HG03565 (cell line): ENCODE measurements at regions not wholly inside any gene's neighbourhood (a gene's known extent, or its start where the extent isn't known, plus 50 kb on each side); places are given as distances from the start of the nearest gene placed in this dataset.

ENCODE experiments used
- ATAC-seq: cut with Tn5 transposase; IDR thresholded peaks from one replicate; pipeline ENCODE4 v1.9.1; 2021; ENCODE audit warnings: mild to moderate bottlenecking, moderate library complexity; ENCODE audit not compliant: unreplicated experiment

- ATAC-seq: no peak
Observed at GRCh38 chr15:97425596-97425995, 534.9 kb upstream of the ARRDC4 start.

- no peak for ATAC-seq
Observed at GRCh38 chr15:97443101-97443500, 517.4 kb upstream of the ARRDC4 start.

GRCh38 chr15:97446138-97446537 lies 514.4 kb upstream of the ARRDC4 start:
- ATAC-seq: no peak

GRCh38 chr15:97456521-97457202 lies 503.8 kb upstream of the ARRDC4 start:
- ATAC-seq: no peak

- no peak for ATAC-seq
Observed at GRCh38 chr15:97457203-97457847, 503.2 kb upstream of the ARRDC4 start.

- ATAC-seq: no peak
Observed at GRCh38 chr15:97459771-97460170, 500.7 kb upstream of the ARRDC4 start.

- ATAC-seq: no peak
Observed at GRCh38 chr15:97461226-97461625, 499.3 kb upstream of the ARRDC4 start.

- ATAC-seq: no peak
Observed at GRCh38 chr15:97463696-97464095, 496.8 kb upstream of the ARRDC4 start.

- no peak for ATAC-seq
Observed at GRCh38 chr15:97470417-97470816, 490.1 kb upstream of the ARRDC4 start.

GRCh38 chr15:97473627-97474026 lies 486.9 kb upstream of the ARRDC4 start:
- ATAC-seq: no peak

- no peak for ATAC-seq
Observed at GRCh38 chr15:97479957-97480356, 480.5 kb upstream of the ARRDC4 start.

- ATAC-seq: no peak
Observed at GRCh38 chr15:97482521-97482920, 478.0 kb upstream of the ARRDC4 start.

GRCh38 chr15:97483232-97483631 lies 477.3 kb upstream of the ARRDC4 start:
- ATAC-seq: no peak

GRCh38 chr15:97490429-97490828 lies 470.1 kb upstream of the ARRDC4 start:
- ATAC-seq: no peak

GRCh38 chr15:97501291-97501690 lies 459.2 kb upstream of the ARRDC4 start:
- ATAC-seq: no peak

GRCh38 chr15:97502038-97502437 lies 458.5 kb upstream of the ARRDC4 start:
- no peak for ATAC-seq

GRCh38 chr15:97504031-97504792 lies 456.3 kb upstream of the ARRDC4 start:
- no peak for ATAC-seq

GRCh38 chr15:97517737-97518136 lies 442.8 kb upstream of the ARRDC4 start:
- no peak for ATAC-seq

GRCh38 chr15:97520689-97521088 lies 439.8 kb upstream of the ARRDC4 start:
- no peak for ATAC-seq

GRCh38 chr15:97521381-97522285 lies 438.9 kb upstream of the ARRDC4 start:
- no peak for ATAC-seq

GRCh38 chr15:97522347-97522746 lies 438.2 kb upstream of the ARRDC4 start:
- no peak for ATAC-seq
